ENCODE measurements at regions not wholly inside any gene's neighbourhood (a gene's known extent, or its start where the extent isn't known, plus 50 kb on each side); places are given as distances from the start of the nearest gene placed in this dataset.
"Not testable (repeated sequence)": the region's sequence is repeated elsewhere in the genome, so short reads cannot be mapped to it uniquely, and the experiment has no call there.

GRCh38 chr4:77282305-77282704 lies 125.3 kb downstream of the CCNG2 start:
- no peaks in the 10 kb centered on the region for H3K36me3 ChIP-seq
- no peaks in the 10 kb centered on the region for H3K9me3 ChIP-seq
- no peaks in the 10 kb centered on the region for H3K4me1 ChIP-seq
- H3K27ac ChIP-seq, result no peak overlapping the region
- no peak overlapping the region for H3K4me3 ChIP-seq
- intact Hi-C loops (cut with DNase I; ENCODE audit: low total_unique reads), result no loop called here
- no peak for DNase-seq (ENCODE audit: low spot score in 2 of 2)
- no peak for TF ChIP-seq CTCF (IDR thresholded peaks at IDR 0.05)
- no peak for TF ChIP-seq POLR2A (IDR thresholded peaks at IDR 0.05)
- TF ChIP-seq POLR2AphosphoS5 (IDR thresholded peaks at IDR 0.05), result no peak
- no peaks in the 10 kb centered on the region for H3K27me3 ChIP-seq

- TF ChIP-seq CTCF (IDR thresholded peaks at IDR 0.05) (no peak), POLR2A (IDR thresholded peaks at IDR 0.05) (no peak), POLR2AphosphoS5 (IDR thresholded peaks at IDR 0.05) (no peak)
- intact Hi-C loops (cut with DNase I; ENCODE audit: low total_unique reads), result no loop called here
- Histone ChIP-seq H3K4me3 (no peak overlapping the region), H3K27ac (no peak overlapping the region), H3K9me3 (no peaks in the 10 kb centered on the region), H3K4me1 (no peaks in the 10 kb centered on the region), H3K27me3 (no peaks in the 10 kb centered on the region), H3K36me3 (no peaks in the 10 kb centered on the region)
- DNase-seq (ENCODE audit: low spot score in 2 of 2), result no peak
Observed at GRCh38 chr4:77284036-77284435, 127.0 kb downstream of the CCNG2 start.

DNA sequence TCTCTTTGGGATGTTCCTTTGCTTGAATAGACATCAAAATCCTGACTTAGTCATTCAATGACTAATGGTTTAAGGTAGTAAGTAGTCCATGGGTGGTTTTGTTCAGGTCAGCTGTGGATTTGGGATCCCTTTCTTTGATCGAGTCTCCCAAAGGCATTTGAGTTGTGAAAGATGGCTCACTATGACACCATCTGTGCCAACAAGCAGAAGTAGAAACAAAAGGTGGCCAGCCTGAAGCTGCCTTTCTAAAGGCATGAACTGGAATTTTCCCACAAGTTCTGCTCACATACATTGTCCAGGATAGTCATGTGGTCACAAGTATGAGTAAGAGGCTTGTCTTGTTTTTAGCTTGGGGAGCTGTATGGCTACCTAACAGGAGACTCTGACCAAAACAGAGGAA lies 129.9 kb downstream of the CCNG2 start:
- H3K9me3 ChIP-seq, result no peaks in the 10 kb centered on the region
- intact Hi-C loops (cut with DNase I; ENCODE audit: low total_unique reads), result no loop called here
- H3K36me3 ChIP-seq, result no peaks in the 10 kb centered on the region
- H3K4me3 ChIP-seq, result no peak overlapping the region
- no peaks in the 10 kb centered on the region for H3K27me3 ChIP-seq
- no peaks in the 10 kb centered on the region for H3K4me1 ChIP-seq
- TF ChIP-seq POLR2AphosphoS5 (IDR thresholded peaks at IDR 0.05) (no peak), POLR2A (IDR thresholded peaks at IDR 0.05) (no peak), CTCF (IDR thresholded peaks at IDR 0.05) (no peak)
- no peak for DNase-seq (ENCODE audit: low spot score in 2 of 2)
- H3K27ac ChIP-seq, result no peak overlapping the region

GRCh38 chr4:77293426-77293825 lies 136.4 kb downstream of the CCNG2 start:
- Histone ChIP-seq H3K4me1 (no peaks in the 10 kb centered on the region), H3K4me3 (no peak overlapping the region), H3K27me3 (no peaks in the 10 kb centered on the region), H3K36me3 (no peaks in the 10 kb centered on the region), H3K27ac (no peak overlapping the region), H3K9me3 (no peaks in the 10 kb centered on the region)
- intact Hi-C loops (cut with DNase I; ENCODE audit: low total_unique reads), result no loop called here
- TF ChIP-seq CTCF (IDR thresholded peaks at IDR 0.05) (no peak), POLR2AphosphoS5 (IDR thresholded peaks at IDR 0.05) (no peak), POLR2A (IDR thresholded peaks at IDR 0.05) (no peak)
- no peak for DNase-seq (ENCODE audit: low spot score in 2 of 2)

- intact Hi-C loops (cut with DNase I; ENCODE audit: low total_unique reads); DNase-seq (ENCODE audit: low spot score in 2 of 2); H3K9me3 ChIP-seq; H3K4me3 ChIP-seq; H3K27ac ChIP-seq; H3K4me1 ChIP-seq; H3K27me3 ChIP-seq; H3K36me3 ChIP-seq: not testable (repeated sequence)
Observed at GRCh38 chr4:77300996-77301395, 144.0 kb downstream of the CCNG2 start.

- H3K36me3 ChIP-seq, result no peaks in the 10 kb centered on the region
- no peak overlapping the region for H3K27ac ChIP-seq
- no peaks in the 10 kb centered on the region for H3K27me3 ChIP-seq
- H3K9me3 ChIP-seq, result no peaks in the 10 kb centered on the region
- no peaks in the 10 kb centered on the region for H3K4me1 ChIP-seq
- TF ChIP-seq CTCF (IDR thresholded peaks at IDR 0.05) (no peak), POLR2A (IDR thresholded peaks at IDR 0.05) (no peak), POLR2AphosphoS5 (IDR thresholded peaks at IDR 0.05) (no peak)
- intact Hi-C loops (cut with DNase I; ENCODE audit: low total_unique reads), result no loop called here
- H3K4me3 ChIP-seq, result no peak overlapping the region
- DNase-seq (ENCODE audit: low spot score in 2 of 2), result no peak
Observed at GRCh38 chr4:77305766-77306165, 148.8 kb downstream of the CCNG2 start.
